Thyroid gland (tissue), 4 donors: ENCODE measurements at regions not wholly inside any gene's neighbourhood (a gene's known extent, or its start where the extent isn't known, plus 50 kb on each side); places are given as distances from the start of the nearest gene placed in this dataset.

Source experiments
- DNase-seq, 2 donors: peaks; one replicate each; pipeline ENCODE4 v3.0.0-alpha.2; 2019
- H3K27ac ChIP-seq, 3 donors: fragments of 200-600 bp; sonication (generic); 1 replicate in 2 of 3; 2 replicates in 1 of 3; pipeline ENCODE4 v1.5.1; 2016 to 2019; ENCODE audit warnings: mild to moderate bottlenecking in 1 of 3, moderate library complexity in 1 of 3
- H3K27me3 ChIP-seq: fragments of 200-600 bp; sonication (generic); one replicate; pipeline ENCODE4 v1.5.1; 2019
- H3K36me3 ChIP-seq, 2 donors: fragments of 200-600 bp; sonication (generic); one replicate each; pipeline ENCODE4 v1.5.1; 2016 to 2019
- H3K4me1 ChIP-seq, 2 donors: fragments of 200-600 bp; sonication (generic); one replicate each; pipeline ENCODE4 v1.5.1; 2017 to 2019
- H3K4me3 ChIP-seq, 3 donors: fragments of 200-600 bp; sonication (generic); replicated peaks in 1 of 3; 1 replicate in 2 of 3; 2 replicates in 1 of 3; pipeline ENCODE4 v1.5.1; 2016; ENCODE audit warnings: mild to moderate bottlenecking in 1 of 3
- H3K9me3 ChIP-seq: fragments of 200-600 bp; sonication (generic); one replicate; pipeline ENCODE4 v1.5.1; 2017
- CTCF ChIP-seq, 6 experiments: fragments of 200-600 bp in 3 of 6; fragments of 450-650 bp in 3 of 6; sonication (generic) in 3 of 6; IDR thresholded peaks; one replicate each; pipeline ENCODE4 v1.5.1; 2016 to 2019; ENCODE audit warnings: antibody characterized with exemption in 6 of 6, mild to moderate bottlenecking in 2 of 6, inconsistent platforms in 1 of 6, moderate library complexity in 1 of 6
- POLR2A ChIP-seq, 2 donors: fragments of 450-650 bp; IDR thresholded peaks; one replicate each; pipeline ENCODE4 v1.6.1; 2017; ENCODE audit warnings: antibody characterized with exemption in 2 of 2, mild to moderate bottlenecking in 2 of 2, moderate library complexity in 1 of 2
- WGBS, 2 donors: methylation state at CpG; one replicate each; pipeline ENCODE4 v1.1.5; 2017; 5-methylcytosine and 5-hydroxymethylcytosine counted together
- intact Hi-C: fragments of 100-400 bp; cut with DNase I; formaldehyde crosslinking; loops from one replicate; pipeline ENCODE4 v1.15.1; 2023

GRCh38 chr6:2560140-2560818 is 190.4 kb downstream of the MYLK4 start:
- H3K4me1 ChIP-seq: no peaks in the 10 kb centered on the region
- no peaks in the 10 kb centered on the region for H3K9me3 ChIP-seq
- no peak overlapping the region for H3K27ac ChIP-seq
- no peaks in the 10 kb centered on the region for H3K36me3 ChIP-seq
- no peaks in the 10 kb centered on the region for H3K27me3 ChIP-seq
- no peak for DNase-seq
- TF ChIP-seq CTCF (IDR thresholded peaks at IDR 0.05) (no peak), POLR2A (IDR thresholded peaks at IDR 0.05) (no peak)
- no peak overlapping the region for H3K4me3 ChIP-seq
- intact Hi-C loops: no loop called here
- 86 to 88% methylated on average over 8 of the region's 8 CpGs for WGBS, 2 donors

- Histone ChIP-seq H3K36me3 (no peaks in the 10 kb centered on the region), H3K27me3 (no peaks in the 10 kb centered on the region), H3K4me3 (no peak overlapping the region), H3K9me3 (no peaks in the 10 kb centered on the region), H3K4me1 (no peaks in the 10 kb centered on the region), H3K27ac (no peak overlapping the region)
- no peak for TF ChIP-seq CTCF (IDR thresholded peaks at IDR 0.05)
- no peak for TF ChIP-seq POLR2A (IDR thresholded peaks at IDR 0.05)
- intact Hi-C loops: no loop called here
- no peak for DNase-seq
- WGBS, 2 donors: 69 to 74% methylated on average over 25 of the region's 25 CpGs
Measured at GRCh38 chr6:2558861-2559801, 191.6 kb downstream of the MYLK4 start.

GRCh38 chr6:2558098-2558680 is 192.5 kb downstream of the MYLK4 start:
- DNase-seq: no peak
- TF ChIP-seq CTCF (IDR thresholded peaks at IDR 0.05): no peak
- no peak for TF ChIP-seq POLR2A (IDR thresholded peaks at IDR 0.05)
- H3K27me3 ChIP-seq: no peaks in the 10 kb centered on the region
- no peaks in the 10 kb centered on the region for H3K4me1 ChIP-seq
- no peaks in the 10 kb centered on the region for H3K36me3 ChIP-seq
- 84 to 92% methylated on average over 10 to 13 of the region's 13 CpGs for WGBS, 2 donors
- H3K4me3 ChIP-seq: no peak overlapping the region
- no peak overlapping the region for H3K27ac ChIP-seq
- intact Hi-C loops: no loop called here
- no peaks in the 10 kb centered on the region for H3K9me3 ChIP-seq

- no peaks in the 10 kb centered on the region for H3K9me3 ChIP-seq
- TF ChIP-seq POLR2A (IDR thresholded peaks at IDR 0.05): no peak
- TF ChIP-seq CTCF (IDR thresholded peaks at IDR 0.05): no peak
- 85 to 88% methylated on average over 7 of the region's 7 CpGs for WGBS, 2 donors
- intact Hi-C loops: no loop called here
- no peaks in the 10 kb centered on the region for H3K36me3 ChIP-seq
- no peak overlapping the region for H3K4me3 ChIP-seq
- H3K27me3 ChIP-seq: no peaks in the 10 kb centered on the region
- DNase-seq: no peak
- no peak overlapping the region for H3K27ac ChIP-seq
- no peaks in the 10 kb centered on the region for H3K4me1 ChIP-seq
Measured at GRCh38 chr6:2557181-2557720, 193.5 kb downstream of the MYLK4 start.
